ENCODE measurements at regions not wholly inside any gene's neighbourhood (a gene's known extent, or its start where the extent isn't known, plus 50 kb on each side); places are given as distances from the start of the nearest gene placed in this dataset.

GRCh38 chr1:239164451-239165180, 221.8 kb upstream of the CHRM3 start:
- no peak for ATAC-seq
- intact Hi-C loops (cut with DNase I) = no loop called here
- no peak for DNase-seq
- TF ChIP-seq CTCF (IDR thresholded peaks at IDR 0.05) = no peak
- Histone ChIP-seq H3K27me3 (ENCODE audit: low read depth) (no peaks in the 10 kb centered on the region), H3K4me1 (no peaks in the 10 kb centered on the region), H3K36me3 (no peaks in the 10 kb centered on the region), H3K4me3 (no peak overlapping the region), H3K9me3 (no peaks in the 10 kb centered on the region), H3K27ac (no peak overlapping the region)

- ATAC-seq (no peak), DNase-seq (no peak)
- Histone ChIP-seq H3K4me1 (no peaks in the 10 kb centered on the region), H3K36me3 (no peaks in the 10 kb centered on the region), H3K27ac (no peak overlapping the region), H3K4me3 (no peak overlapping the region), H3K9me3 (no peaks in the 10 kb centered on the region), H3K27me3 (ENCODE audit: low read depth) (no peaks in the 10 kb centered on the region)
- TF ChIP-seq CTCF (IDR thresholded peaks at IDR 0.05) = no peak
- intact Hi-C loops (cut with DNase I) = no loop called here
Measured at GRCh38 chr1:239155466-239156091, 230.8 kb upstream of the CHRM3 start.

- DNase-seq (no peak), ATAC-seq (no peak)
- no peaks in the 10 kb centered on the region for H3K27me3 ChIP-seq (ENCODE audit: low read depth)
- no peak overlapping the region for H3K27ac ChIP-seq
- no peaks in the 10 kb centered on the region for H3K9me3 ChIP-seq
- H3K36me3 ChIP-seq = no peaks in the 10 kb centered on the region
- intact Hi-C loops (cut with DNase I) = no loop called here
- H3K4me1 ChIP-seq = no peaks in the 10 kb centered on the region
- no peak overlapping the region for H3K4me3 ChIP-seq
- no peak for TF ChIP-seq CTCF (IDR thresholded peaks at IDR 0.05)
Measured at GRCh38 chr1:239151937-239152336, 234.4 kb upstream of the CHRM3 start.

GRCh38 chr1:239140968-239141367, 245.4 kb upstream of the CHRM3 start:
- no peak overlapping the region for H3K27ac ChIP-seq
- intact Hi-C loops (cut with DNase I) = no loop called here
- H3K36me3 ChIP-seq = no peaks in the 10 kb centered on the region
- no peaks in the 10 kb centered on the region for H3K4me1 ChIP-seq
- no peaks in the 10 kb centered on the region for H3K9me3 ChIP-seq
- H3K4me3 ChIP-seq = no peak overlapping the region
- DNase-seq (no peak), ATAC-seq (no peak)
- TF ChIP-seq CTCF (IDR thresholded peaks at IDR 0.05) = no peak
- H3K27me3 ChIP-seq (ENCODE audit: low read depth) = no peaks in the 10 kb centered on the region

- ATAC-seq = no peak
Measured at GRCh38 chr1:239139801-239140200, 246.6 kb upstream of the CHRM3 start.

More at GRCh38 chr1:239139801-239140200, 246.6 kb upstream of the CHRM3 start:
- no peaks in the 10 kb centered on the region for H3K9me3 ChIP-seq
- H3K4me3 ChIP-seq = no peak overlapping the region
- H3K4me1 ChIP-seq = no peaks in the 10 kb centered on the region
- no peak overlapping the region for H3K27ac ChIP-seq
- intact Hi-C loops (cut with DNase I) = no loop called here
- no peak for DNase-seq
- H3K36me3 ChIP-seq = no peaks in the 10 kb centered on the region
- TF ChIP-seq CTCF (IDR thresholded peaks at IDR 0.05) = no peak
- no peaks in the 10 kb centered on the region for H3K27me3 ChIP-seq (ENCODE audit: low read depth)

Data from lower lobe of right lung (tissue), 2 donors.